Pancreas (tissue), 10 donors: ENCODE measurements at regions not wholly inside any gene's neighbourhood (a gene's known extent, or its start where the extent isn't known, plus 50 kb on each side); places are given as distances from the start of the nearest gene placed in this dataset.

ENCODE experiments used
- ATAC-seq, 4 donors: fragments of 200-7000 bp; cut with Tn5 transposase; one replicate each; pipeline versions ENCODE4 v1.8.0 to v1.9.1; 2020; ENCODE audit warnings: mild to moderate bottlenecking in 4 of 4, moderate library complexity in 4 of 4
- DNase-seq, 6 donors: peaks; one replicate each; pipeline ENCODE4 v3.0.0-alpha.2; 2020
- FAIRE-seq: peaks from 2 replicates; lab custom pipeline; 2012; peaks lifted over from hg19 to GRCh38; lab: Jason Lieb, UNC
- H3K27ac ChIP-seq, 4 donors: fragments of 200-600 bp; sonication (generic); 1 replicate in 3 of 4; 2 replicates in 1 of 4; pipeline versions ENCODE4 v1.5.0 to v1.8.0; 2020
- H3K27me3 ChIP-seq, 4 donors: fragments of 200-600 bp; one replicate each; pipeline ENCODE4 v1.8.0; 2021
- H3K36me3 ChIP-seq, 3 donors: fragments of 200-600 bp; sonication (generic) in 1 of 3; one replicate each; pipeline versions ENCODE4 v1.5.0 to v1.8.0; 2020 to 2021
- H3K4me1 ChIP-seq, 3 donors: fragments of 200-600 bp; one replicate each; pipeline ENCODE4 v1.8.0; 2021
- H3K4me3 ChIP-seq, 4 donors: fragments of 200-600 bp; sonication (generic) in 2 of 4; one replicate each; pipeline versions ENCODE4 v1.5.0 to v1.8.0; 2020 to 2021
- H3K9me3 ChIP-seq, 4 donors: fragments of 200-600 bp; one replicate each; pipeline ENCODE4 v1.8.0; 2021
- CTCF ChIP-seq, 4 donors: fragments of 200-600 bp; sonication (generic) in 3 of 4; IDR thresholded peaks; one replicate each; pipeline versions ENCODE4 v1.5.0 to v1.8.0; 2021; ENCODE audit warnings: antibody characterized with exemption in 4 of 4
- WGBS, 2 donors: extraction: QIAGEN DNeasy Blood & Tissue Kit; methylation state at CpG; one replicate each; pipeline ENCODE4 v1.1.7; 2013; 5-methylcytosine and 5-hydroxymethylcytosine counted together
- intact Hi-C, 3 donors: fragments of 100-400 bp; cut with DNase I; formaldehyde crosslinking; loops; one replicate each; pipeline versions ENCODE4 v1.11.1 to v1.14.2; 2022
- donor health status: healthy with polysubstance abuse.
- donor health status: DM: no; HTN: no; CAD: no; lungs with moderate emphysema.
- donor health status: DM: no; HTN: no; CAD: no.
- donor health status: control.
- donor health status: control.
- donor health status: Bipolar disorder and iron deficiency.
- donor health status: DM: yes; HTN: yes; CAD: no.
- donor health status: DM: no; HTN: no; CAD: no.
- donor health status: DM: no; HTN: no; CAD: no.
- donor health status: DM: yes; HTN: yes; CAD: no.

- FAIRE-seq, result no peak
- Histone ChIP-seq H3K27ac (no peak overlapping the region), H3K36me3 (no peaks in the 10 kb centered on the region), H3K4me1 (no peaks in the 10 kb centered on the region), H3K4me3 (no peak overlapping the region), H3K27me3 (no peaks in the 10 kb centered on the region), H3K9me3 (no peaks in the 10 kb centered on the region)
- no peak for ATAC-seq
- TF ChIP-seq CTCF (IDR thresholded peaks at IDR 0.05), result no peak
- DNase-seq, result no peak
- intact Hi-C loops, result no loop called here
- 30 to 45% methylated on average over 3 of the region's 3 CpGs for WGBS, 2 donors
These were observed 201.2 kb upstream of the PRKCQ start for GRCh38 chr10:6781133-6781770.

DNA sequence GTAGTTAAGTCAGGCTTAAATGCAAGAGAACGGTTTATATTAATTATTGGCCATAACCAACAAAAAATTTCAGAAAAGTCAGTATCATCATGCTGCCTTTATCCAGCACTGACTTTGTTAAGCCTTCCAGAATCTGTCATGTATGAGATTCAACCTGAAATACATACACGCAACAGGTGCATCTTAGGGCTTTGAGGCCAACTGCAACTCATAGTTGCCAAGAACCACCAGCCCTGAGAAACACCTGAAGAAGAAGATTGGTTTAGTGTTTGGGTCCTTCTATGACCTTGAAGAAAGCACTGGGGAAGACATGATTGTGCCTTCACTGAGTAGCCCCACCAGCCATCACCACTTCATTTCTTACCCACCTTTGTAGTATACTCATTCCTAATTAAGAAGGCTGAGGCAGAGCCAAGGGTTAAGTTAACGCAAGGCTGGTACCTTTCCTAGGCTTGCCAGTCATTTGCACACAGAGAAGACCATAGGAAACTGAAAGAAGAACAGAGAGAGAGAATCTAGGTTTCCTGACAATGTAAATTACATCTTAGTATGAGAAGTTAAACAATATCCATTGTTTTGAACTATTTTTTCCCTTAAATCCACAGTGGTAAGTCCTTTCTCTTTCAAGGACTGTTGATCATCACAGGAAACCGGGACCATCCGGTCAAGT, 200.1 kb upstream of the PRKCQ start:
- no peaks in the 10 kb centered on the region for H3K27me3 ChIP-seq
- no peak overlapping the region for H3K27ac ChIP-seq
- FAIRE-seq, result no peak
- no peaks in the 10 kb centered on the region for H3K4me1 ChIP-seq
- H3K9me3 ChIP-seq, result no peaks in the 10 kb centered on the region
- intact Hi-C loops, result no loop called here
- no peak overlapping the region for H3K4me3 ChIP-seq
- TF ChIP-seq CTCF (IDR thresholded peaks at IDR 0.05), result no peak
- ATAC-seq, result no peak
- DNase-seq, result no peak
- WGBS, 2 donors, result 71 to 80% methylated on average over 5 of the region's 5 CpGs
- no peaks in the 10 kb centered on the region for H3K36me3 ChIP-seq

DNA sequence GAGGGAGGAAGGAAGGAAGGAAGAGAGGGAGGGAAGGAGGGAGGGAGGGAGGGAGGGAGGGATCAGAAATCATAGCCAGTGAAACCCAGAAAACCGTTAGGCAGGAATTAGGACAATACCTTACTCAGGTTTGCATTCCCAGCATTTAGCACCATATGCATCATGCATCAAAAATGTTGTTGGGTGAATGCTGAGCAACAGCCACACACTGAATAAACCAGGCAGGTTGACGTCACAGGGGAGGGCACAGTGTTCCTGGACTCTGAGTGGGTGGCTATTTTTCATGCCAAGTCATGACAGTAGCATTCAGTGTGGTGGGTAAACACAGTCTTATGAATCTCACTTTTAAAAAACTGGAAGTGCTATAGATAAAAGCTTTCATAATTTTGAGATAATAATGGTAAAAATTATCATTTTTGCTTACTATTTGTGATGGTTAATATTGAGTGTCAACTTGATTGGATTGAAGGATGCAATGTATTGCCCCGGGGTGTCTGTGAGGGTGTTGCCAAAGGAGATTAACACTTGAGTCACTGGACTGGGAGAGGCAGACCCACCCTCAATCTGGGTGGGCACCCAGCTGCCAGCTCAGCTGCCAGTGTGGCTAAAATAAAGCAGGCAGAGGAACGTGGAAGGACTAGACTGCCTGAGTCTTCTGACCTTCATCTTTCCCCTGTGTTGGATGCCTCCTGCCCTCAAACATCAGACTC, 199.1 kb upstream of the PRKCQ start:
- ATAC-seq (peak in 3 of 4 donors; percentile 40 to 77 (median 53)), FAIRE-seq (no peak), DNase-seq (peak in 1 of 6 donors; percentile 24)
- Histone ChIP-seq H3K36me3 (no peaks in the 10 kb centered on the region), H3K27me3 (no peaks in the 10 kb centered on the region), H3K27ac (no peak overlapping the region), H3K4me1 (no peaks in the 10 kb centered on the region), H3K9me3 (no peaks in the 10 kb centered on the region), H3K4me3 (no peak overlapping the region)
- WGBS, 2 donors, result 26 to 29% methylated on average over 4 of the region's 4 CpGs
- intact Hi-C loops, result no loop called here
- TF ChIP-seq CTCF (IDR thresholded peaks at IDR 0.05), result no peak

GRCh38 chr10:6776170-6776569, 196.1 kb upstream of the PRKCQ start:
- H3K36me3 ChIP-seq, result no peaks in the 10 kb centered on the region
- no peak for TF ChIP-seq CTCF (IDR thresholded peaks at IDR 0.05)
- 43 to 57% methylated on average over 5 of the region's 5 CpGs for WGBS, 2 donors
- ATAC-seq (no peak), FAIRE-seq (no peak), DNase-seq (no peak)
- no peak overlapping the region for H3K4me3 ChIP-seq
- H3K27me3 ChIP-seq, result no peaks in the 10 kb centered on the region
- intact Hi-C loops, result no loop called here
- H3K9me3 ChIP-seq, result no peaks in the 10 kb centered on the region
- no peaks in the 10 kb centered on the region for H3K4me1 ChIP-seq
- H3K27ac ChIP-seq, result no peak overlapping the region
